ENCODE measurements at regions not wholly inside any gene's neighbourhood (a gene's known extent, or its start where the extent isn't known, plus 50 kb on each side); places are given as distances from the start of the nearest gene placed in this dataset.

DNA sequence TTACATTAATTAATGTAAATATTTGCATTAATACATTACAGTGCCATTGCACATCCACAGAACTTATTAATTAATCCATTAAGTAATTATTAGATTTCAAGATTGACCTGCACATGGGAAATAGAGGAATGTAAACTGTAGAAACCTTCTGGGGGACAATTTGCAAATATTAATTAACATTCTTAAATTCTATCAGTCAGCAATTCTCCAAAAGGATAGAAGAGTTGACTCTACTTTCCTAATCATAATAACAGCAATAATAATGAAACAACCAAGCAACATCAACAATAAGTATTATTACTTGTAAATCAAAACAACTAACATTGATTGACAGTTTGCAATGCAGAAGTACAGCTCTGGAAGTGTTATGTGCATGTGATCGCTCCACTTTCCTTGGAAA, 281.6 kb upstream of the CRIM1 start:
- Histone ChIP-seq H3K79me2 (ENCODE audit: control insufficient read depth, low read length) (no peaks in the 10 kb centered on the region), H3K36me3 (ENCODE audit: control insufficient read depth, low read length) (no peaks in the 10 kb centered on the region), H3K27me3 (ENCODE audit: control insufficient read depth, low read length) (no peaks in the 10 kb centered on the region), H4K20me1 (ENCODE audit: control insufficient read depth, insufficient read depth, low read depth, low read length) (no peaks in the 10 kb centered on the region), H3K4me2 (ENCODE audit: low read length) (no peak overlapping the region), H3K27ac (ENCODE audit: low read depth, low read length) (no peak overlapping the region), H3K9me2 (replicated peaks; ENCODE audit: control insufficient read depth, low read length) (no peaks in the 10 kb centered on the region), H3F3A (ENCODE audit: control insufficient read depth, insufficient read depth) (no peaks in the 10 kb centered on the region), H3K9me3 (ENCODE audit: control insufficient read depth, insufficient read depth, low read length) (no peaks in the 10 kb centered on the region), H3K4me1 (ENCODE audit: control insufficient read depth, low read length) (no peaks in the 10 kb centered on the region), H3K4me3 (ENCODE audit: low read length) (no peak overlapping the region)
- TF ChIP-seq CTCF (IDR thresholded peaks at IDR 0.05; ENCODE audit: low read depth, low read length, poor library complexity, severe bottlenecking) (no peak), EZH2phosphoT487 (IDR thresholded peaks at IDR 0.05; ENCODE audit: borderline replicate concordance, low read length) (no peak)

DNA sequence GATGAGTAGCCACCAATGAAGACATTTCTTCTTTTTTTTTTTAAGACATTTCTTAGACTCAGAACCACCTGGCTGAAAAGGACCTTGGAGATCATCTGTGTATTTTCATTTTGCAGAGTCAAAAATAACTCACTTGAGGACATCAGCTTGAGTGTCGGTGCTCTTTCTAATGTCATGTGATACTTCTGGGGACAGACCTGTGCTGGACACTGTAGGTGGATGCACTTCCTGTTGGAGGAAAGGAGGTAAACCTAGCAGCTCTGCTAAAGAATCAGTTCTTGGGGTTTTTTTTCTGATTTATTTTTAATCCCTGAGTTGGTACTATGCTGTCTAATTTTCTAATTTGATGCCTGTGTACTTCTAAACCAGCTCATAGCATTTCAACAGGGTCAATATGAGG, 283.9 kb upstream of the CRIM1 start:
- Histone ChIP-seq H3K79me2 (ENCODE audit: control insufficient read depth, low read length) (no peaks in the 10 kb centered on the region), H4K20me1 (ENCODE audit: control insufficient read depth, insufficient read depth, low read depth, low read length) (no peaks in the 10 kb centered on the region), H3F3A (ENCODE audit: control insufficient read depth, insufficient read depth) (no peaks in the 10 kb centered on the region), H3K27me3 (ENCODE audit: control insufficient read depth, low read length) (no peaks in the 10 kb centered on the region), H3K4me3 (ENCODE audit: low read length) (no peak overlapping the region), H3K4me2 (ENCODE audit: low read length) (no peak overlapping the region), H3K27ac (ENCODE audit: low read depth, low read length) (no peak overlapping the region), H3K4me1 (ENCODE audit: control insufficient read depth, low read length) (no peaks in the 10 kb centered on the region), H3K9me3 (ENCODE audit: control insufficient read depth, insufficient read depth, low read length) (no peaks in the 10 kb centered on the region), H3K9me2 (replicated peaks; ENCODE audit: control insufficient read depth, low read length) (no peaks in the 10 kb centered on the region), H3K36me3 (ENCODE audit: control insufficient read depth, low read length) (no peaks in the 10 kb centered on the region)
- no peak for TF ChIP-seq EZH2phosphoT487 (IDR thresholded peaks at IDR 0.05; ENCODE audit: borderline replicate concordance, low read length)
- no peak for TF ChIP-seq CTCF (IDR thresholded peaks at IDR 0.05; ENCODE audit: low read depth, low read length, poor library complexity, severe bottlenecking)

DNA sequence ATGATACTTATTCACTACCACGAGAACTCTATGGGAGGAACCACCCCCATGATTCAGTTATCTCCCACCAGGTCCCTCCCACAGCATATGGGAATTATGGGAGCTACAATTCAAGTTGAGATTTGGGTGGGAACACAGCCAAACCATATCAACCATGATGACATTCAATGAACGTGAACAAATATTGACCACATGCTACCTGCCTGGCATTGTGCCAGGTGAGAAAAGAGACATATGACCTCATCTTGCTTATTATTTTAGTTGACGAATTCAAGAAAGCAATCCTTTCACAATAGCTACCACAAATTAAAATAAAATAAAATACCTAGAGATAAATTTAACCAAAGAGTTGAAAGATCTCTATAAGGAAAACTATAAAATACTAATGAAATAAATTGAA, 286.5 kb upstream of the CRIM1 start:
- Histone ChIP-seq H3K4me3 (ENCODE audit: low read length) (no peak overlapping the region), H3K27ac (ENCODE audit: low read depth, low read length) (no peak overlapping the region), H3K9me2 (replicated peaks; ENCODE audit: control insufficient read depth, low read length) (no peaks in the 10 kb centered on the region), H3K27me3 (ENCODE audit: control insufficient read depth, low read length) (no peaks in the 10 kb centered on the region), H4K20me1 (ENCODE audit: control insufficient read depth, insufficient read depth, low read depth, low read length) (no peaks in the 10 kb centered on the region), H3F3A (ENCODE audit: control insufficient read depth, insufficient read depth) (no peaks in the 10 kb centered on the region), H3K79me2 (ENCODE audit: control insufficient read depth, low read length) (no peaks in the 10 kb centered on the region), H3K9me3 (ENCODE audit: control insufficient read depth, insufficient read depth, low read length) (no peaks in the 10 kb centered on the region), H3K36me3 (ENCODE audit: control insufficient read depth, low read length) (no peaks in the 10 kb centered on the region), H3K4me1 (ENCODE audit: control insufficient read depth, low read length) (no peaks in the 10 kb centered on the region), H3K4me2 (ENCODE audit: low read length) (no peak overlapping the region)
- TF ChIP-seq CTCF (IDR thresholded peaks at IDR 0.05; ENCODE audit: low read depth, low read length, poor library complexity, severe bottlenecking) (no peak), EZH2phosphoT487 (IDR thresholded peaks at IDR 0.05; ENCODE audit: borderline replicate concordance, low read length) (no peak)

GRCh38 chr2:36068086-36068485, 287.5 kb upstream of the CRIM1 start:
- H3K4me1 ChIP-seq (ENCODE audit: control insufficient read depth, low read length): no peaks in the 10 kb centered on the region
- no peaks in the 10 kb centered on the region for H3K9me2 ChIP-seq (replicated peaks; ENCODE audit: control insufficient read depth, low read length)
- no peak overlapping the region for H3K4me3 ChIP-seq (ENCODE audit: low read length)
- H3F3A ChIP-seq (ENCODE audit: control insufficient read depth, insufficient read depth): no peaks in the 10 kb centered on the region
- H3K27me3 ChIP-seq (ENCODE audit: control insufficient read depth, low read length): no peaks in the 10 kb centered on the region
- no peaks in the 10 kb centered on the region for H4K20me1 ChIP-seq (ENCODE audit: control insufficient read depth, insufficient read depth, low read depth, low read length)
- H3K4me2 ChIP-seq (ENCODE audit: low read length): no peak overlapping the region
- no peaks in the 10 kb centered on the region for H3K36me3 ChIP-seq (ENCODE audit: control insufficient read depth, low read length)
- TF ChIP-seq CTCF (IDR thresholded peaks at IDR 0.05; ENCODE audit: low read depth, low read length, poor library complexity, severe bottlenecking) (no peak), EZH2phosphoT487 (IDR thresholded peaks at IDR 0.05; ENCODE audit: borderline replicate concordance, low read length) (no peak)
- H3K79me2 ChIP-seq (ENCODE audit: control insufficient read depth, low read length): no peaks in the 10 kb centered on the region
- H3K27ac ChIP-seq (ENCODE audit: low read depth, low read length): no peak overlapping the region
- no peaks in the 10 kb centered on the region for H3K9me3 ChIP-seq (ENCODE audit: control insufficient read depth, insufficient read depth, low read length)
